B cell (primary cell): ENCODE measurements at regions not wholly inside any gene's neighbourhood (a gene's known extent, or its start where the extent isn't known, plus 50 kb on each side); places are given as distances from the start of the nearest gene placed in this dataset.

Source experiments
- ATAC-seq: fragments of 200-7000 bp; cut with Tn5 transposase; one replicate; pipeline ENCODE4 v1.10.0; 2021; ENCODE audit warnings: low read depth, mild to moderate bottlenecking, moderate number of reproducible peaks, moderate library complexity
- CTCF ChIA-PET: fragments of 350-600 bp; sonication (Branson Sonifier 250); formaldehyde crosslinking; loops from one replicate; lab custom pipeline; 2021; ENCODE audit warnings: antibody characterized with exemption, inconsistent platforms; lab: Charles Lee
- POLR2A ChIA-PET: fragments of 350-600 bp; sonication (Branson Sonifier 250); formaldehyde crosslinking; loops from one replicate; lab custom pipeline; 2021; ENCODE audit warnings: antibody characterized with exemption; lab: Charles Lee
- DNase-seq: peaks from one replicate; pipeline ENCODE4 v3.0.0; 2013
- H2AFZ ChIP-seq: 2 replicates; pipeline ENCODE4 v1.6.1; 2012; ENCODE audit warnings: mild to moderate bottlenecking, low read depth, low read length; ENCODE audit not compliant: insufficient read depth, poor library complexity, severe bottlenecking
- H3K27ac ChIP-seq, 2 donors: 1 replicate in 1 of 2; 2 replicates in 1 of 2; pipeline ENCODE4 v1.5.1; 2012 to 2013; ENCODE audit warnings: low read length in 2 of 2, mild to moderate bottlenecking in 2 of 2, moderate library complexity in 1 of 2
- H3K27me3 ChIP-seq, 4 experiments: fragments of 200-600 bp in 1 of 4; sonication (generic) in 1 of 4; replicated peaks in 1 of 4; 1 replicate in 2 of 4; 2 replicates in 2 of 4; pipeline versions ENCODE4 v1.6.1 to v1.7.0; 2013 to 2016; ENCODE audit warnings: low read length in 3 of 4, mild to moderate bottlenecking in 2 of 4, mixed read lengths in 1 of 4, moderate library complexity in 1 of 4; ENCODE audit not compliant: insufficient read depth in 4 of 4, control insufficient read depth in 3 of 4; ENCODE audit errors: control extremely low read depth in 1 of 4
- H3K36me3 ChIP-seq, 2 experiments: replicated peaks in 1 of 2; 1 replicate in 1 of 2; 2 replicates in 1 of 2; pipeline versions ENCODE4 v1.6.1 to v1.7.1; 2013; ENCODE audit warnings: low read length in 1 of 2; ENCODE audit not compliant: insufficient read depth in 2 of 2, control insufficient read depth in 1 of 2; ENCODE audit errors: control extremely low read depth in 1 of 2, extremely low read depth in 1 of 2
- H3K4me1 ChIP-seq, 2 donors: fragments of 200-600 bp in 1 of 2; sonication (generic) in 1 of 2; 1 replicate in 1 of 2; 2 replicates in 1 of 2; pipeline versions ENCODE4 v1.5.1 to v1.6.1; 2013 to 2017; ENCODE audit warnings: low read length in 2 of 2; ENCODE audit not compliant: control insufficient read depth in 2 of 2, insufficient read depth in 2 of 2
- H3K4me2 ChIP-seq: replicated peaks from 2 replicates; pipeline ENCODE3; 2012; ENCODE audit warnings: mild to moderate bottlenecking, low read depth, low read length; ENCODE audit not compliant: poor library complexity, severe bottlenecking
- H3K4me3 ChIP-seq, 5 experiments: fragments of 200-600 bp in 1 of 5; sonication (generic) in 1 of 5; 1 replicate in 3 of 5; 2 replicates in 2 of 5; pipeline versions ENCODE4 v1.5.1 to v1.7.0; 2011 to 2016; ENCODE audit warnings: low read length in 4 of 5, mild to moderate bottlenecking in 4 of 5, low read depth in 2 of 5, control low read depth in 1 of 5, moderate library complexity in 1 of 5; ENCODE audit not compliant: insufficient read depth in 1 of 5; ENCODE audit errors: control extremely low read depth in 1 of 5, extremely low read depth in 1 of 5
- H3K79me2 ChIP-seq: fragments of 200-600 bp; sonication (generic); one replicate; pipeline ENCODE4 v1.6.0; 2016; ENCODE audit warnings: low read length; ENCODE audit not compliant: control insufficient read depth, insufficient read depth
- H3K9ac ChIP-seq: fragments of 200-600 bp; sonication (generic); 2 replicates; pipeline ENCODE4 v1.6.1; 2017; ENCODE audit warnings: mild to moderate bottlenecking, low read length, moderate library complexity
- H3K9me3 ChIP-seq, 3 donors: one replicate each; pipeline versions ENCODE4 v1.6.1 to v1.7.1; 2013; ENCODE audit warnings: low read length in 2 of 3; ENCODE audit not compliant: control insufficient read depth in 2 of 3, insufficient read depth in 1 of 3; ENCODE audit errors: control extremely low read depth in 1 of 3
- H4K20me1 ChIP-seq: 2 replicates; pipeline ENCODE4 v1.6.0; 2012; ENCODE audit warnings: mild to moderate bottlenecking, low read length; ENCODE audit not compliant: insufficient read depth, control insufficient read depth, poor library complexity, severe bottlenecking
- H3K27ac Mint-ChIP-seq: one replicate; pipeline ENCODE4 v1.8.0; 2021; ENCODE audit warnings: mixed read lengths
- H3K27me3 Mint-ChIP-seq: one replicate; pipeline ENCODE4 v1.8.0; 2021; ENCODE audit warnings: mixed read lengths
- H3K4me1 Mint-ChIP-seq: one replicate; pipeline ENCODE4 v1.8.0; 2021; ENCODE audit warnings: mixed read lengths
- H3K4me3 Mint-ChIP-seq: one replicate; pipeline ENCODE4 v1.8.0; 2021; ENCODE audit warnings: mixed read lengths
- H3K9me3 Mint-ChIP-seq: one replicate; pipeline ENCODE4 v1.8.0; 2022; ENCODE audit warnings: mixed read lengths; ENCODE audit not compliant: insufficient read depth
- EZH2 ChIP-seq: IDR thresholded peaks from 2 replicates; pipeline ENCODE4 v1.6.1; 2012; ENCODE audit warnings: borderline replicate concordance, low read depth, mild to moderate bottlenecking, moderate library complexity, low read length; ENCODE audit not compliant: insufficient read depth, poor library complexity, severe bottlenecking
- WGBS: methylation state at CpG from one replicate; pipeline ENCODE4 v1.1.5; 2013; ENCODE audit warnings: missing lambda C conversion rate; ENCODE audit not compliant: insufficient coverage; 5-methylcytosine and 5-hydroxymethylcytosine counted together
- intact Hi-C: fragments of 100-400 bp; cut with micrococcal nuclease; formaldehyde crosslinking; loops from one replicate; pipeline ENCODE4 v1.10.0; 2022
- TF ChIP-seq, protein P1 (sequence below): fragments of 200-600 bp; IDR thresholded peaks from one replicate; pipeline ENCODE4 v1.8.0; 2022; ENCODE audit warnings: antibody characterized with exemption, mild to moderate bottlenecking

DNA sequence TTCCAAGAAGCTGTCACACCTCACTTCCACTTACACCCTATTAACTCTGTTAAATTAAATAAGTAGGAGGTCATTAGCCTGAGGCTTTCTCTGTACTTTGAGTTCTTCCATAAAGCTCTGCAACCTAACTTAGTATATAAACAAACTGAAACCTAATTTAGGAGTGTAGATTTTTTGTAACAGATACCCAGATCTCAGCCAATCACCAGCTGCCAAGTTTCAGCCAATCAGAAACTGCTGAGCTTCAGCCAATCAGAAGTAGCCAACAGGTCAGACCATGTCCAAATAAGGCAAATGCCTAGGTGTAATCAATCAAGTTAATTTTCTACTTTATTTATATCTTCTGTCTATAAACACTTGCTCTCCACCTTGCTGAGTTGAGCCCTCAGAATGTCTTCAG is 142.7 kb upstream of the SULF2 start:
- peaks cover 27% of the 10 kb centered on the region for H3K27me3 Mint-ChIP-seq
- no peaks in the 10 kb centered on the region for H3K9me3 Mint-ChIP-seq
- TF ChIP-seq EZH2 = no peak
- TF ChIP-seq, protein P1, sequence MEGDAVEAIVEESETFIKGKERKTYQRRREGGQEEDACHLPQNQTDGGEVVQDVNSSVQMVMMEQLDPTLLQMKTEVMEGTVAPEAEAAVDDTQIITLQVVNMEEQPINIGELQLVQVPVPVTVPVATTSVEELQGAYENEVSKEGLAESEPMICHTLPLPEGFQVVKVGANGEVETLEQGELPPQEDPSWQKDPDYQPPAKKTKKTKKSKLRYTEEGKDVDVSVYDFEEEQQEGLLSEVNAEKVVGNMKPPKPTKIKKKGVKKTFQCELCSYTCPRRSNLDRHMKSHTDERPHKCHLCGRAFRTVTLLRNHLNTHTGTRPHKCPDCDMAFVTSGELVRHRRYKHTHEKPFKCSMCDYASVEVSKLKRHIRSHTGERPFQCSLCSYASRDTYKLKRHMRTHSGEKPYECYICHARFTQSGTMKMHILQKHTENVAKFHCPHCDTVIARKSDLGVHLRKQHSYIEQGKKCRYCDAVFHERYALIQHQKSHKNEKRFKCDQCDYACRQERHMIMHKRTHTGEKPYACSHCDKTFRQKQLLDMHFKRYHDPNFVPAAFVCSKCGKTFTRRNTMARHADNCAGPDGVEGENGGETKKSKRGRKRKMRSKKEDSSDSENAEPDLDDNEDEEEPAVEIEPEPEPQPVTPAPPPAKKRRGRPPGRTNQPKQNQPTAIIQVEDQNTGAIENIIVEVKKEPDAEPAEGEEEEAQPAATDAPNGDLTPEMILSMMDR = no peak
- Histone ChIP-seq H3K4me1 (no peaks in the 10 kb centered on the region), H4K20me1 (no peaks in the 10 kb centered on the region), H3K27me3 (peaks cover 0 to 12% (median 3%) of the 10 kb centered on the region in 4 experiments), H2AFZ (no peak overlapping the region), H3K36me3 (no peaks in the 10 kb centered on the region), H3K27ac (no peak overlapping the region), H3K4me2 (no peak overlapping the region), H3K79me2 (no peaks in the 10 kb centered on the region), H3K4me3 (no peak overlapping the region), H3K9ac (no peak overlapping the region), H3K9me3 (peaks cover 0 to 1% (median 0%) of the 10 kb centered on the region in 3 donors)
- ATAC-seq (no peak), DNase-seq (no peak)
- POLR2A ChIA-PET = no interaction called here
- no peaks in the 10 kb centered on the region for H3K4me1 Mint-ChIP-seq
- CTCF ChIA-PET = no interaction called here
- H3K27ac Mint-ChIP-seq = no peak overlapping the region
- H3K4me3 Mint-ChIP-seq = no peak overlapping the region
- intact Hi-C loops = no loop called here

DNA sequence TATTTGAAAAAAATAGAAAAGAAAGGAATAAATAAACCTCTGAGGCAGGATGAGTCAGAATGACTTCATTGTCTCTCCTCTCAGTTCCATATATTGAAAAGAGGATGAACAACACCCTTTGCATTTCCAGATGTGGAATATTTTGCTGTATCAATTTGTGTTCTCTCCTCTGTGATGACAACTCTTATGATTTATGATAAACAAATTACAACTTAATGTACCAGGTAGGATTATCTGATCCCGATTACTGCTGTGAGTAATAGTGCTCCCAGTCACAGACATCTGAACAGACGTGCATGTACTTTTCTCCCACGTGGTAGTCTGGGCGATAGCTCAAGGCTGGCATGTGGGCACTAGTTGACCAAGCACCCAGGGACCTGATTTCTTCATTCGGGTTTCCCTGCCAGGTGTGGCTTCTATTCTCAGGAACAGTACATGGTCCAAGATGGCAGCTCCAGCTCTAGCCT is 142.1 kb upstream of the SULF2 start:
- POLR2A ChIA-PET = no interaction called here
- Mint-ChIP-seq H3K4me1 (no peaks in the 10 kb centered on the region), H3K9me3 (no peaks in the 10 kb centered on the region), H3K27ac (no peak overlapping the region), H3K4me3 (no peak overlapping the region), H3K27me3 (peaks cover 29% of the 10 kb centered on the region)
- Histone ChIP-seq H3K79me2 (no peaks in the 10 kb centered on the region), H3K27ac (no peak overlapping the region), H4K20me1 (no peaks in the 10 kb centered on the region), H3K4me2 (no peak overlapping the region), H3K9ac (no peak overlapping the region), H3K27me3 (peaks cover 0 to 14% (median 3%) of the 10 kb centered on the region in 4 experiments), H3K4me1 (no peaks in the 10 kb centered on the region), H3K9me3 (peaks cover 0 to 1% (median 0%) of the 10 kb centered on the region in 3 donors), H2AFZ (no peak overlapping the region), H3K4me3 (no peak overlapping the region), H3K36me3 (no peaks in the 10 kb centered on the region)
- TF ChIP-seq, protein P1 = no peak
- TF ChIP-seq EZH2 = no peak
- CTCF ChIA-PET = no interaction called here
- no peak for ATAC-seq
- intact Hi-C loops = no loop called here
- 97% methylated on average over 5 of the region's 5 CpGs for WGBS
- DNase-seq = no peak
